Vagina (tissue), 2 donors: ENCODE measurements at regions not wholly inside any gene's neighbourhood (a gene's known extent, or its start where the extent isn't known, plus 50 kb on each side); places are given as distances from the start of the nearest gene placed in this dataset.

Experiments
- POLR2A ChIP-seq, 2 donors: fragments of 450-650 bp; IDR thresholded peaks; one replicate each; pipeline ENCODE4 v1.6.1; 2017; ENCODE audit warnings: antibody characterized with exemption in 2 of 2, mild to moderate bottlenecking in 2 of 2, moderate library complexity in 2 of 2
- POLR2AphosphoS5 ChIP-seq, 2 donors: sonication (generic); formaldehyde crosslinking; IDR thresholded peaks; one replicate each; pipeline ENCODE4 v1.9.0; 2017; ENCODE audit warnings: antibody characterized with exemption in 2 of 2, mild to moderate bottlenecking in 2 of 2, low read depth in 1 of 2; ENCODE audit not compliant: insufficient read depth in 1 of 2

GRCh38 chr2:52264488-52264887 lies 1232.6 kb upstream of the NRXN1 start:
- TF ChIP-seq POLR2AphosphoS5 (IDR thresholded peaks at IDR 0.05; ENCODE audit: insufficient read depth in 1 of 2, low read depth in 1 of 2) (no peak), POLR2A (IDR thresholded peaks at IDR 0.05) (no peak)
